Endodermal cell (in vitro differentiated cells): ENCODE measurements at regions not wholly inside any gene's neighbourhood (a gene's known extent, or its start where the extent isn't known, plus 50 kb on each side); places are given as distances from the start of the nearest gene placed in this dataset.

Source experiments
- DNase-seq: peaks from one replicate; pipeline ENCODE4 v3.0.0-alpha.2; 2017
- H3K27ac ChIP-seq: 2 replicates; pipeline ENCODE4 v1.5.1; 2013; ENCODE audit warnings: mild to moderate bottlenecking, low read depth, low read length, moderate library complexity
- H3K27me3 ChIP-seq: 2 replicates; pipeline ENCODE4 v1.6.1; 2013; ENCODE audit warnings: mild to moderate bottlenecking, low read length, moderate library complexity; ENCODE audit not compliant: insufficient read depth, control insufficient read depth, poor library complexity, severe bottlenecking
- H3K36me3 ChIP-seq: 2 replicates; pipeline ENCODE4 v1.7.0; 2013; ENCODE audit warnings: mild to moderate bottlenecking, low read length, moderate library complexity; ENCODE audit not compliant: control insufficient read depth, insufficient read depth
- H3K4me1 ChIP-seq: one replicate; pipeline ENCODE4 v1.7.0; 2013; ENCODE audit warnings: low read length; ENCODE audit not compliant: control insufficient read depth, insufficient read depth
- H3K4me3 ChIP-seq: 2 replicates; pipeline ENCODE4 v1.5.1; 2013; ENCODE audit warnings: mild to moderate bottlenecking, low read length, moderate library complexity
- H3K9ac ChIP-seq: 2 replicates; pipeline ENCODE4 v1.6.1; 2013; ENCODE audit warnings: mild to moderate bottlenecking, low read length, moderate library complexity; ENCODE audit not compliant: poor library complexity, severe bottlenecking; ENCODE audit errors: extremely low read depth
- H3K9me3 ChIP-seq: 2 replicates; pipeline ENCODE4 v1.6.1; 2013; ENCODE audit warnings: mild to moderate bottlenecking, low read length, moderate library complexity; ENCODE audit not compliant: control insufficient read depth
- H3K27ac Mint-ChIP-seq: 2 replicates; pipeline ENCODE4 v1.8.0; 2020; ENCODE audit warnings: mixed read lengths
- H3K27me3 Mint-ChIP-seq: 2 replicates; pipeline ENCODE4 v1.8.0; 2021; ENCODE audit warnings: mild to moderate bottlenecking, mixed read lengths; ENCODE audit not compliant: insufficient read depth
- H3K36me3 Mint-ChIP-seq: 2 replicates; pipeline ENCODE4 v1.8.0; 2020; ENCODE audit warnings: low read depth, mixed read lengths
- H3K4me1 Mint-ChIP-seq: 2 replicates; pipeline ENCODE4 v1.8.0; 2020; ENCODE audit warnings: mixed read lengths
- H3K4me3 Mint-ChIP-seq: 2 replicates; pipeline ENCODE4 v1.8.0; 2020; ENCODE audit warnings: mild to moderate bottlenecking, moderate library complexity, mixed read lengths
- H3K9me3 Mint-ChIP-seq: 2 replicates; pipeline ENCODE4 v1.8.0; 2020; ENCODE audit warnings: mild to moderate bottlenecking, mixed read lengths
- WGBS, 2 experiments: methylation state at CpG; one replicate each; pipeline versions ENCODE4 v1.1.5 to v1.1.7; 2013; ENCODE audit warnings: missing lambda C conversion rate in 2 of 2, mixed read lengths in 1 of 2; ENCODE audit not compliant: insufficient coverage in 1 of 2, insufficient read length in 1 of 2; 5-methylcytosine and 5-hydroxymethylcytosine counted together
- TF ChIP-seq, protein P1 (sequence below): fragments of 200-600 bp; sonication (generic); conservative IDR thresholded peaks from 2 replicates; pipeline ENCODE4 v1.5.0; 2021; ENCODE audit warnings: antibody characterized with exemption, mild to moderate bottlenecking

DNA sequence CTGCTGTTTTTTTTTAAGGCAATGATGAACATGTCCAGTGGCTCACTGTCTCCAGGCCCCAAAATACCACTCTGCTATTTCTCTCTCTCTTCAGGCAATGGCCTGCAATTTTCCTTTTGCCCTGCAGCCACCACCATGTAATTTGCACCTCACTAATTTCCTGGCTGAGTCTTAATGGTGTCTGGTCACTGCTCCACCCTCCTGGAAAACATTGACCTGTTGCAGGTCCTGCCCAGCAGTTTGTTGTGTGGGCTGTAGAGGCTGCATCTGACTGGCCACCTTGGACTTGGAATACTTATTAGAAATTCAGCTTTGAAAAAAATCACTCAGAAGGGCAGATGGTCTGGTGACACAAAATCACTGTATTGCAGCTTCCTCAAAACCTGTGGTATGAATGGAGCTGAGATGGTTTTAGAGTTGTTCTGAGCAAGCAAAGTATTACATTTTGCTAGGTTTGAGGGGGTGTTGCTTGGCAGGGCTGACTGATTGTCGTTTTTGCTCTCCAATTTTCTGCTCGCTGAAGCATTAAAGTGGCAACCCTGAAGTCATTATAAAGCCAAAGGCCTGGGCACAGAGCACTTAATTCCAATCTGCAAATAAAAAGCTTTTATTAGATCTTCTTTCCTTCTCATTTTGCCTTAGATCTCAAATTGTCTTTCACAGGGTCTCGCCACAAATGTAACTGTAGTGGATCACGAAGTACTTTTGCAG is 134.8 kb downstream of the TMEM174 start:
- Mint-ChIP-seq H3K4me1 (peaks cover 10% of the 10 kb centered on the region), H3K27ac (no peak overlapping the region), H3K36me3 (no peaks in the 10 kb centered on the region), H3K9me3 (no peaks in the 10 kb centered on the region), H3K4me3 (no peak overlapping the region), H3K27me3 (peaks cover 91% of the 10 kb centered on the region)
- Histone ChIP-seq H3K27ac (no peak overlapping the region), H3K27me3 (peaks cover 97% of the 10 kb centered on the region), H3K4me1 (no peaks in the 10 kb centered on the region), H3K9ac (no peak overlapping the region), H3K4me3 (no peak overlapping the region), H3K36me3 (no peaks in the 10 kb centered on the region), H3K9me3 (no peaks in the 10 kb centered on the region)
- TF ChIP-seq, protein P1, sequence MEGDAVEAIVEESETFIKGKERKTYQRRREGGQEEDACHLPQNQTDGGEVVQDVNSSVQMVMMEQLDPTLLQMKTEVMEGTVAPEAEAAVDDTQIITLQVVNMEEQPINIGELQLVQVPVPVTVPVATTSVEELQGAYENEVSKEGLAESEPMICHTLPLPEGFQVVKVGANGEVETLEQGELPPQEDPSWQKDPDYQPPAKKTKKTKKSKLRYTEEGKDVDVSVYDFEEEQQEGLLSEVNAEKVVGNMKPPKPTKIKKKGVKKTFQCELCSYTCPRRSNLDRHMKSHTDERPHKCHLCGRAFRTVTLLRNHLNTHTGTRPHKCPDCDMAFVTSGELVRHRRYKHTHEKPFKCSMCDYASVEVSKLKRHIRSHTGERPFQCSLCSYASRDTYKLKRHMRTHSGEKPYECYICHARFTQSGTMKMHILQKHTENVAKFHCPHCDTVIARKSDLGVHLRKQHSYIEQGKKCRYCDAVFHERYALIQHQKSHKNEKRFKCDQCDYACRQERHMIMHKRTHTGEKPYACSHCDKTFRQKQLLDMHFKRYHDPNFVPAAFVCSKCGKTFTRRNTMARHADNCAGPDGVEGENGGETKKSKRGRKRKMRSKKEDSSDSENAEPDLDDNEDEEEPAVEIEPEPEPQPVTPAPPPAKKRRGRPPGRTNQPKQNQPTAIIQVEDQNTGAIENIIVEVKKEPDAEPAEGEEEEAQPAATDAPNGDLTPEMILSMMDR, result no peak
- no peak for DNase-seq
- WGBS, 2 experiments, result 67 to 68% methylated on average over 2 to 4 of the region's 4 CpGs

DNA sequence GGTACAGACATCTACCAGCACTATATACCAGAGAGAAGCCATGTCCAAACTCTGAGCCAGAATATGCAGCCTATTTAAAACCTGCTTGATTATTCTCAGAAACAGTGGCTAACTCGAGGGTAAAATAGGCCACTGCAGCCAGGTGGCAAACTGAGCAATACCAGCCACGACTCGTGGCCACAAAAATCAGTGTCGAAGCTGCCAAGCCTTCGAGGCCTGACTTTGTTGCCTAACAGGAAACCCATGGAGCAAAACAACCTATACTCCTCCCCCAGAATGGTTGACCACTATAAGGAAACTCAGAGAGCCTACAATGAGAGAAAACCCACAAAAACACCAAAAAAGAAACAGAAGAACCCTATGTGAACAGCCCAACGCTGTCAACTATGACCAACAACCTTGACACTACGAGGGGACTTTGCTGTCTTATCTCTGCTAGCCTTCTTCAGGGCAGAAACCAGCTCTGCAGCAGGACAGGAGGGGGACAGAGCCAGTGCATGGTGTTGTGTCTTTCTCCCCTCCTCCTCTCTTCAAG is 133.8 kb downstream of the TMEM174 start:
- H3K27me3 ChIP-seq, result peaks cover 100% of the 10 kb centered on the region
- H3K27ac ChIP-seq, result no peak overlapping the region
- Mint-ChIP-seq H3K9me3 (no peaks in the 10 kb centered on the region), H3K27me3 (peaks cover 92% of the 10 kb centered on the region), H3K36me3 (no peaks in the 10 kb centered on the region), H3K27ac (no peak overlapping the region), H3K4me3 (no peak overlapping the region), H3K4me1 (peaks cover 8% of the 10 kb centered on the region)
- no peaks in the 10 kb centered on the region for H3K4me1 ChIP-seq
- no peak for DNase-seq
- no peak overlapping the region for H3K9ac ChIP-seq
- no peaks in the 10 kb centered on the region for H3K36me3 ChIP-seq
- no peaks in the 10 kb centered on the region for H3K9me3 ChIP-seq
- TF ChIP-seq, protein P1, result no peak
- WGBS, 2 experiments, result 91 to 100% methylated on average over 2 to 7 of the region's 7 CpGs
- no peak overlapping the region for H3K4me3 ChIP-seq

DNA sequence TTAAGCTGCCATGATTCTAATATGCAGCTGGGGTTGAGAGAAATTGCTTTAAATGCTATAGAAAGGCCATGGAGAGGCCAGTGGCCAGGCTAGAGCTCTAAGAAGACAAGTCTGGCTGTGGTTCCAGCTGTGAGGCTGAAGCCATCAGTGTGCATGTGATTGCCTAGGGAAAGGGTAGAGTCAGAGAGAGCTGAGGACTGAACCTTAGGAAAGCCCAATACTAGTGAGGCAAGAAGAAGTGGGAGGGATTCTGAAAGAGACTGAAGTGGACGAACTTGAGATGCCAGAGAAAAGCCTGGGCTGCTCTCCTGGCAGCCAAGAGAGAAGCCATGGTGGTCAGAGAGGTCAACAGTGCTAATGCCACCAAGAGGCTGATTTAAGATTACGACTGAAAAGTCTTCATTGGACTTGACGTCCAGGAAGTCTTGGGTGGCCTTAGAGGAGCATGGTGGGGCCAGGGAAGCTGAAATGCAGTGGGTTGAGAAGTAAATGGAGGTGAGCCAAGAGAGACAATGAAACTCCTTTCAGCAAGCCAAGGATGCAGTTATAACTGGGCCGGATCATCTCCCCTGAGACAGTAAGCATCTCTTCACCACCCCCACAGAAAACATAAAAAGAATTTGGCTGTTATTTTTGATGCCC is 133.2 kb downstream of the TMEM174 start:
- DNase-seq, result no peak
- peaks cover 4% of the 10 kb centered on the region for H3K4me1 Mint-ChIP-seq
- H3K9me3 Mint-ChIP-seq, result no peaks in the 10 kb centered on the region
- TF ChIP-seq, protein P1, result peak; percentile 3
- Histone ChIP-seq H3K4me1 (no peaks in the 10 kb centered on the region), H3K9me3 (no peaks in the 10 kb centered on the region), H3K36me3 (no peaks in the 10 kb centered on the region), H3K9ac (no peak overlapping the region), H3K27ac (no peak overlapping the region), H3K27me3 (peaks cover 100% of the 10 kb centered on the region), H3K4me3 (no peak overlapping the region)
- H3K36me3 Mint-ChIP-seq, result no peaks in the 10 kb centered on the region
- peaks cover 92% of the 10 kb centered on the region for H3K27me3 Mint-ChIP-seq
- 82 to 88% methylated on average over 1 to 4 of the region's 4 CpGs for WGBS, 2 experiments
- H3K4me3 Mint-ChIP-seq, result no peak overlapping the region
- H3K27ac Mint-ChIP-seq, result no peak overlapping the region
